Femur (tissue), 1 donor: ENCODE measurements at regions not wholly inside any gene's neighbourhood (a gene's known extent, or its start where the extent isn't known, plus 50 kb on each side); places are given as distances from the start of the nearest gene placed in this dataset.

Experiments
- DNase-seq: peaks from one replicate; pipeline ENCODE4 v3.0.0-alpha.2; 2017

DNA sequence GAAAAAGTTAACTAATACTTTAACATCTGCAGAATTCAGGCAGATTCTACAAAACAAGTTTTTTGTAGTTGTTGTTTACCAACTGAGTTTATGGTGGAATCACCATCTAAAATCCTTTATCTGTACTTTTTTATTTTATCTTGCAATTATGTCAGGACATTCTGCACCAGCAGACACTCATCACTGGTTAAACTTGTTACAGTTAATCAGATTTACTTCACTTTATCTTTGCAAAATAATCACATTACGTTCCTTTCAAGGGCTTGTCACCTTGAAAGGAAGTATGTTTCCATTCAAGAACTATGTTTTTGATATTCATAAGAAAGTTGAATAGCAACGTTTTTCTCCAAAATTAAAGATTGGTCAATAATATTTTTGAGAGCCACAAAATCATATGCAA is 796.6 kb upstream of the ROBO1 start:
- no peak for DNase-seq

DNA sequence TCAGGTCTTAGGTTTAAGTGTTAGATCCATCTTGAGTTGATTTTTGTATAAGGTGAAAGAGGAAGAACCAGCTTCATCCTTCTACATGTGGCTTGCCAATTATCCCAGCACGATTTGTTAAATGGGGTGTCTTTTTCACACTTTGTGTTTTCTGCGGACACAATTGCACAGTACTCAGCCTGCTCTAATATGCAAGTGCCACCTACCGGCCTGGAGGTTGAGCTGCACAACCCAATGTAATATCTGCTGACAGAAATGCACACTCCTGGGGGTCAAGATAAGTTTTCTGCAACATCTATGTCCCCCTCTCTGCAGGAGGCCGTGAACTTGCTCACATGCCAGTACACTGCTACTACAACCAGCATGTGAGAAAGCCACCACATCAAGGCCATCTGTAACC is 791.9 kb upstream of the ROBO1 start:
- no peak for DNase-seq

DNA sequence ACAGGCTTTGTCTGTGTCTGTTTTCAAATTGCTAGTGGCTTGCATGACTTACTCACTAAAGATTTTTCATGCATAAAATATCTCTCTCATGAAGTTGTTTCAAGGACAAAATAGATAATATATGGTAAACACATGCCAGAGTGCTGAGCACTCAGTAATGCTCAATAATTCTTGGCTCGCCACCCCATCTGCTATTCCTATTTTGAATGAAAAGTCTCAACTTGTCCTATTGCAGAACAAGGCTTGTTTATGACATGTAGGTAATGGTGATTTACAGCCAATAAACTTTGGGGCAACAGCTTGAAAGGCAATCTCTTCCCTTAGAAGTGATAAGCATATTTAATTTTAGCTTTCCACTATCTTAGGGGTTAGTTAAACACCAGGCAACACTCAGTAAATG is 789.0 kb upstream of the ROBO1 start:
- no peak for DNase-seq

DNA sequence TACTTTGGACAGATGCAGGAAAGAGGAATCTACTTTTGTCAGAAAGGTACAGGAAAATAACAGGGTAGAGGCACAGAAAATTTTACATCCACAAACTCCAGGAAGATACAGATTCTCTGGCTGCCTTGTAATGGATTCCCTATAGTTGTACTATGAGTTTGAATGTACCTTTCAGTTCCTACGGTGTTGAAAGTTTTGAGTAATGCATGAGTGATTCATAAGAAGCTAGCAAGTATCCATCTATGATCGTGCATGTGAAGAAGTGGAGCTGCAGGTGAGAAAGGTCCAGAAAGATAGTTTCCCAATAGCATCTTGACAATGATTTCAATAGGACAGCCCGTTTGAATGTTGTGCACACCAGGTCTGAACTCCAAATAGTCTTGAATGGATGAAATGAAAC is 786.5 kb upstream of the ROBO1 start:
- no peak for DNase-seq

DNA sequence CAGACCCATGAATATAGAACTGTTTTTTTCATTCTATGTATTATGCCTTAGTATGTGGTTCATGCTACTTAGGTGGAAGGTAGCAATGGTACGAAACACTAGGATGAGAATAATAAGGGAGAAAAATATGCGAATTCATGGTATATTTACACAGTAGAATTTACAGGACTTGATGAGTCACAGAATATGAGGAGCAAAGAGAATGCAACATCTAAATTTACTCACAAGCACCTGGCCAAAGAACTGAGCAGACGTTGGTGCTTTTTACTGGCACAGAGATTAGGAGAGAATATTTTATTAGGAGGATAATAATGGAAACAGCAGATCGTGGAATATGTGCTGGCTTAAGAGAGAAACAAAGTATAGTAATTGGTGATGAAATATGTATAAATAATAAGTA is 785.4 kb upstream of the ROBO1 start:
- no peak for DNase-seq

DNA sequence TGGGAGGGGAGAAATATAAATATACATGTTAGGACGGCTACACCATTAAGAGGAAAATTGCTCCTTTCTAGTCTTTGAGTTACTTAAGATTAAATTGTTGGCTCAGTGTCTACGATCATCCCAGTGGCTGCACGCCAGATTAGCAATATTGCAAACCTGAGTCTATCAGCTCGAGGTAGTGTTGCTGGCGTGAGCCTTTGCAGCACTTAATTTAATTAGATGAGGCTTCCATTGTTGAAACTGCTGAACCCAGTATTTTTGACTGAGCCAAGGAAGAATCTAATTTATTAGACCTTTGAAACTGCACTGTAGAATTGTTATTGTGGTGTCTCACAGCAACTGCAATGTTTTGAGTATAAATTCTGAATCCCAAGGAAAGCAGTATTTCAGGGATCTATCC is 782.4 kb upstream of the ROBO1 start:
- DNase-seq, result peak; percentile 23

DNA sequence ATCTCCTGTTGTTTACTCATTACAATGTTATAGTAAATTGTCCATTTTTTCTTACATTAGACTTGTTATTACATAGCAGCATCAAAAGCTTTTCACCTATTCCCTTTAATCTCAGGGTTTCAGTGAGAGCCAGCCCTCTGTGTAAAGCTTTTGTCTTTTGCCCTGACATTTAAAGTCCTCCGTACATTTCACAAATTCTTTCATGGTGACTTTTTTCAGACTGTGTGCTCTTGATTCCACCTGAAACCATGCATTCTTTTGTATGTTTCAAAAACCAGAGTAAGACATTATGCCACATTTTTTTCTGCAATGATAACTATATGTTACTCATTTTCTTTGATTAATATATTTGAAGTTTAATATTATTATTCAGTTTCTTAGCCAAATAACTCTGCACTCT is 781.4 kb upstream of the ROBO1 start:
- DNase-seq, result no peak

DNA sequence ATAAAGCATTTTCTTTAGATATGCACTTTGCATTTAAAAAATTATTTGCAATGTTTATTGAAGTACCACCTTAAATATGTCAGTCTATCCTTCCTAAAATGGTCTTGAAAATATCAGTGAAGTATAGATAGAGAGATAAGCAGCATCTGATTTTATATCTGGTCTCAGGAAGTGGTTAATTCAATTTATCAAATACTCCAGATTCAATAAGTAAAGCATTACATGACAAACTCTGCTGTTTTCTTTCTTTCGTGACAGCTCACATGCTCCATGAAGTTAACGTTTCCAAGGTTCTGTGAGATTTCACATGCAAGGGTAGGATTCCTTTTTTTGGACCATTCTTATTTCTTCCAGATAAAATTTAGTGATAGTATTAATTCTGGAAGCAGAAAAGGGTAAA is 775.4 kb upstream of the ROBO1 start:
- no peak for DNase-seq

DNA sequence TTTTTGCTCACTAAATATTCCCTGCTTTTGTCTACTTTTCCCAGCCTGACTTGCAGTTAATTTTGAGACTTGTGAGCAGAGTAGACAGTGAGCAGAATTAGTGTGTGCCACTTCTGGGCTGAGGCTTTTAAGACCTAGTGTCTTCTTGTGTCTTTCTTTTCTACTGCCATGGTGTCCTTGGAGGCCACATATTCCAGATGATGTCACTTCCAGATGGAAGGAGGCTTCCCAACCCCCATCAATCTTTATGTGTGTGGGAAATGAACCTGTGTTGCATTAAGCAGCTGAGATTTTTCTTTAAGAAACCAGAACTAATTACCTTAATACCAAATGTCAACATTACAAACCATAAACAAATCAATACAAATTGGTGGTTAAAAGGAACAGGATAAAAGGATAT is 774.7 kb upstream of the ROBO1 start:
- no peak for DNase-seq

DNA sequence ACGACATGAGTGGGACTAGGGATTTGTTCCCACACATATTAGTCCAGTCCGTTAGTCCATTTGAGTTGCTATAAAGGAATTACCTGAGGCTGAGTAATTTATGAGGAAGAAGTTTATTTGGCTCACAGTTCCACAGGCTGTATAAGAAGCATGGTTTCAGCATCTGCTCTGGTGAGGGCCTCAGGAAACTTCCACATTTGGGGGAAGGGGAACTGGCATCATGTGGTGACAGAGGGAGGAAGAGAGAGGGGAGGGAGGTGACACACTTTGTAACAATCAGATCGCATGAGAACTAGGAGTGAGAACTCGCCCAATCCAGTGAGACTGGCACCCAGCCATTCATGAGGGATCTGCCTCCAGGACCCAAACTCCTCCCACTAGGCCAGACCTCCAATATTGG is 769.9 kb upstream of the ROBO1 start:
- no peak for DNase-seq

DNA sequence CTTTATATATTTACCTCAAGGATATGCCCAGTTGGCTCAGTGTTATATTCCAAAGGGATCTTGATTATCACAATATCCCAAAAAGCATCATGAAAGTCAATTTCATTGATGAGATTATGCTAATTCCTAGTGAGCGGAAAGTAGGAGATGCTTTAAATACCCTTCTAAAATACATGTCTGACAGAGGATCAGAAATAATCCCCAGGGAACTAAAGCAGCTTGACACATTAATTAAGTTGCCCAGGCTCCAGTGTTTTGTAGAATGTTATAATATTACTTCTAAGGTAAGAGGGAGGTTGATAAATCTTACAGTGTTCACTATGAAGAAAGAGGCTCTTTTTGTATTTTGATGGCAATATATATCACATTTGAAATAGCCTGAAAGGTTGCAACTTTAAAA is 767.5 kb upstream of the ROBO1 start:
- no peak for DNase-seq

DNA sequence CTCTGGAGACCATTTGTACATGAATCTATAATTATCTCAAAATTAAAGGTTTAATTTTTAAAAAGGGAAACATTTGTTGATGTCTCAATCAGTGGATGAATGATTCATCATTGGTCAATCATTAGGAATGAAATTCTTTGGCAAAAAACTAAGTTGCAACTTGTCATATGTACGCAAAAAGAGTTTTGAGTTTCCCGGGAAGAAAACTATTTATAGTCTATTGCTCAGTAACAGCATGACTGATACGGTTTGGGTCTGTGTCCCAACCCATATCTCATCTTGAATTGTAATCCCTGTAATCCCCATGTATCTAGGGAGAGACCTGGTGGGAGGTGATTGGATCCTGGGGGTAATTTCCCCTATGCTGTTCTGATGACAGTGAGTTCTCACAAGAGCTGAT is 765.8 kb upstream of the ROBO1 start:
- DNase-seq, result no peak

DNA sequence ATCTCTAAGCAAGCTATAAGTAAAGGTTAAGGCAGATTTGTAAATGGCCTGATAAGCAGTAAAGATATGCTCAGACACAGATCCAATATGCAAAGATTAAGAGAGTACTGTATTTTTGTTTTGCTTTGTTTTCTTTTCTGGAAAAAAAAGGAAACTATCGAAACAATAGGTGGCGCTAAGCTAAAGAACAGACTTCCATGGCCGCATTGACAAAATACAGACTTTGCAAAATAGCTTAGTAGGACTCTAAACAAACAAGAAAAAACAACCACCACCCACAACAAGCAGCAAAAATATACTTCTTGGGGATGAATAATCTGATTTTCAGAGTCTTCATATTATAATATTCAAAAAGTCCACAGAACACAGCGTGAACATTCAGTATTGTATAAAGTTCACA is 758.4 kb upstream of the ROBO1 start:
- DNase-seq, result no peak

DNA sequence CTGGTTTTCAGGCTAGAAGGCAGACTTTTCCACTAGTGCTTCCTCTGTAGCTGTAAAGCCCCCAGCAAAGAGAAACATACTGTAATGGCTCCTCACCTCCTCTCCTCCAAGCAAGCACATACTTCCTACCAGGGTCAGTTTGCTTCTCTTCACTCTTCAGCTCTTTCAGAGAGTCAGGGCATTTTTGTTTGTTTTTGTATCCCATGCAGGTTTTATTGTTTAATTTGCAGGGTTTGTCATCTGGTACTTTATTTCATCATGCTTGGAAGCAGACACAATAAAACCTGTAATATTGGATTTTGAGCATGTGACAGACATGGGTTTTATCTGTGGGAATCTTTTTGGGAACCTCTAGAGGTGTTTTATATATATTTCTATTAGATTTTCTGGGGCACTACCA is 753.3 kb upstream of the ROBO1 start:
- no peak for DNase-seq

DNA sequence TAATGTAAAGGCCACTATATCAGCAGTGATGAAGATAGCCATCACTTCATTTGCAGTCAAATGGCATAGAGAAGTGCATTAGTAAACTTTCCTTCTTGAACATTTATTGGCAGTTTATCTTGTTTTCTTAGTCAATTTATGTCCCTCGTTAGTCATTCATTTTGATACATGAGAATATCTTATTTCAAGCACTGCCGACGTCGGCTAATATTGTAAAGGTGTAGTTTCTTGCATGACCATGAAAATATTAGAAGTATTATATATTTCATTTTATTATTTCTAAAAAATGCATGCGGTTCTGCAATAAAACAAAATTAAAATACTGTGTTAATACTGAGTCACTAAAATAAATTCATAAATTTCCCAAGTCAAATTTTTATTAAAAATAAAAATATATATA is 751.6 kb upstream of the ROBO1 start:
- no peak for DNase-seq

DNA sequence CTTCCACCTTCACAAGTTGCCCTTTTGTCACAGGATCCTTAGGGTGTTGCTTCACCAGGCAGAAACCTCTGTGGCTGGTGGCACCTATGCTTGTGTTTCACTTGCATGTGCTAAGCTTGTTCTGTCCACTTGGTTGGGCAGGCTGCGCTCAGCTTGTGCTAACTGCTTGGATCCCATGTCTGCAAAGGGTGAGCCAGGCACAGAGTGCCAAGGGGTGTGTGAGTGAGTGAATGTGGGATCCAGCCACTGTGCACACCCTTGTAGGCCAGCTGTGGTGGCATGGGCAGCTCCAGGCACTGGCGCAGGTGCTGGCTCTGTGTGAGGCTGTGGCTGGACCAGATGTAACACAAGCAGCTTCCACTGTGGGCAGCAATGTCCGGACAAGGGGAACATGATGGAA is 728.7 kb upstream of the ROBO1 start:
- DNase-seq, result no peak

DNA sequence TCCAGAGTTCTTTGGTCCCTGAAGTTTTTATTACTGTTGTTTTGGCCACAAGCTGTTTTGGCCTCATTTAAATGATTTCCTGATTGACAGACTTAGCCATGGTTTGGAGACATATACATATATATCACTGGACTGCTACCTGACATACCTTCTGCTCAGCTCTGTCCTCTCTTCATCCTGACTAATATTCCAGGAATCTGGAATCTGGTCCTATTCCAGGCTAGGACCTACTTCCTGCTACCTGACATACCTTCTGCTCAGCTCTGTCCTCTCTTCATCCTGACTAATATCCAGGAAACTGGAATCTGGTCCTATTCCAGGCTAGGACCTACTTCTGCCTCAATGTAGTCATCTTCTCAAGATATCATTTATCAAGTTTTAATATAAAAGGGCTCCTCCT is 724.4 kb upstream of the ROBO1 start:
- no peak for DNase-seq

DNA sequence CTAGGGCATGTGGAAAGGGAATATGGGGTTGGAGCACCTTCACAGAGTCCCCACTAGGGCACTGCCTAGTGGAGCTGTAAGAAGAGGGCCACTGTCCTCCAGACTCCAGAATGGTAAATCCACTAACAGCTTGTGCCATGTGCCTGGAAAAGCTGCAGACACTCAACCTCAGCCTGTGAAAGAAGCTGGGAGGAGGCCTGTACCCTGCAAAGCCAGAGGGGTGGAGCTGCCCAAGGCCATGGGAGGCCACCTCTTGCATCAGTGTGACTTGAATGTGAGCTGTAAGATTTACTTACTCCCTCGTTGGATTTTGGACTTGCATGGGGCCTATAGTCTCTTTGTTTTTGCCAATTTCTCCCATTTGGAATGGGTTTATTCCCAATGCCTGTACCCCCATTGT is 705.2 kb upstream of the ROBO1 start:
- DNase-seq, result no peak

DNA sequence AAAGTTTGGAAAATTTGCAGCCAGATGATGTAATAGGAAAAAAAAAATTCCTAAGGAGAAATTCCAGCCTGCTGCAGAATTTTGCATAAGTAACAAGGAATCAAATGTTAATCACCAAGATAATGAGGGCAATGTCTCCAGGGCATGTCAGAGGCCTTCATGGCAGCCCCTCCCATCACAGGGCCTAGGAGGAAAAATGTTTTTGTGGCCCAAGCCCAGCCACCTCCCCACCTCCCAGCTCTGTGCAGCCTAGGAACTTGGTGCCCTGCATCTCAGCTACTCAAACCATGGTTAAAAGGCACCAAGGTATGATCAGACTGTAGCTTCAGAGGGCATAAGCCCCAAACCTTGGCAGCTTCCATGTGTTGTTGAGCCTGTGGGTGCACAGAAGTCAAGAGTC is 704.7 kb upstream of the ROBO1 start:
- DNase-seq, result no peak

DNA sequence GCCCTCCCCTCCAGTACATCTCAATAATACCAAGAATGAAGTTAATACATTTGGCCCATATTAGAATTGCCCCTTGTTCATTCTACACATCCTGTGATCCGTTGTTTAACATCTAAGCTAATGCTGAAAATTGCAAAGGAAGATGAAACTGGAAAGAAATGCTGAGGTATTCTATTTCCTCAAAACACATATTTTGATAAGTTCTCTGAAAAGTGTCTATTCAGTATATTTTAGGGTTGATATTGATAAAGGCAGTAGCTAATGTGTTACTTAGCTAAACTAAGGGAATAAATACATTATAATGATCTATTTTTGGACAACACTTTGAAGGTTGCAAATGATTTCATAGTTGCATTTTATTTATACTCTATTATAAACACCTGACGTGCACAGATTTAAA is 702.6 kb upstream of the ROBO1 start:
- DNase-seq, result no peak

DNA sequence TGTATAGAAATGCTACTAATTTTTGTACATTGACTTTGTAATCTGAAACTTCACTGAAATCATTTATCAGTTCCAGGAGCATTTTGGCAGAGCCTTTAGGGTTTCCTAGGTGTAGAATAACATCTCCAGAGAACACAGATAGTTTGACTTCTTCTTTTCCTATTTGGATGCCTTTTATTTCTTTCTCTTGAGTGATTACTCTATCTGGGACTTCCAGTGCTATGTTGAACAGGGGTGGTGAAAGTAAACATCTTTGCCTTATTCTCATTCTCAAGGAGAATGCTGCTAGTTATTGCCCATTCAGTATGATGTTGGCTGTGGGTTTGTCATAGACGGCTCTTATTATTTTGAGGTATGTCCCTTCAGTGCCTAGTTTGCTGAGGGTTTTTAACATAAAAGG is 697.9 kb upstream of the ROBO1 start:
- DNase-seq, result no peak

DNA sequence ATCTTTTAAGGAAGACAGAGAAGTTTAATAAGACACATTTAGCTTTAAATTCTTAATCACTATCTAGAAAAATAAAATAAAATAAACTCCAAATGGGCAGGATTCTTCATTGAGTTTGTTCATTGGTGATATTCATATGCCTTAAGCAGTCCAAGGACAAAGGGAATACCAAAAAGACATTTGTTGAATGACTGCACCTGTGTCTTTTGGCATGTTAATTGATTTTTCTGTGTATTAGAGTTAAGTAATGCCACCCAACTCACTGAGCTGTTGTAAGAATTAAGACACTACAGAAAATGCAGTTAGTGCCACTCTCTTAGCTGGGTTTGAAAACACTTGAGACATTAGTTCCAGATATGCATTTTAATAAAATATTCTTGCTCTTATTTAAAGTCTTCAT is 683.6 kb upstream of the ROBO1 start:
- no peak for DNase-seq

DNA sequence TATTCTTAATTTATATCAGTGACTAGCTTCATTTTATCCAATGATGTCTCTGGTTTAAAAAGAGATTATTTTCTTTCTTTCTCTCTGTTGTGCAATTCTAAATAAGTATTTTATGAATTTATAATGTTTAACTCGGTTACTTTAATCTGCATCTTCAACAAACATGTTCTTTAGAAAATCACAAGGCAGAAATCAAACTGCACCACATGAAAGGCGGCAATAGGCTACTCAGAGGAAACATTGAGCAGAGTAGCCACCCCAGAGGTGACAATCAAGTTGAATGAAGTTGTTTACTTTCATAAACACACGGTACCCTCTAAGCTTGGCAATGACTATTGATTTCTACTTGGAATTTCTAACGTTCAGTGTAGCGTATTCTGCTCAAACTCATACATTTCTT is 677.8 kb upstream of the ROBO1 start:
- no peak for DNase-seq

DNA sequence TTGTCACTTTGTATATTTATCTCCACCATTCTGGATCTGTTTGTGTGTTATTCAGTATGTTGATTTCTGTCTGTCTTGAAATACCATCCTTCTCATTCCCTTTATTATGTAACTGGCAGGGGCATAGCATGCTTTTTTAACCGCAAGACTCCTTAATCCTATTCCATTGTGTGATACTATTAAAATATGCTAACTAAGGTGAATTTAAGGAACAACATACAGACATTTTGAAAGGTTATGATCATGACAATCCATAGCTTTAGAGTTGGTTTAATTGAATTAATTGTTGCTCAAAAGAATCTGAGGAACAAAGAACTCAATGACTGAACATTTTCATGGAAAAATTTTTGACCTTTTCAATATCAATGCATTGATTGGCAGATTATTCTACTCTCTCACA is 677.3 kb upstream of the ROBO1 start:
- DNase-seq, result no peak

DNA sequence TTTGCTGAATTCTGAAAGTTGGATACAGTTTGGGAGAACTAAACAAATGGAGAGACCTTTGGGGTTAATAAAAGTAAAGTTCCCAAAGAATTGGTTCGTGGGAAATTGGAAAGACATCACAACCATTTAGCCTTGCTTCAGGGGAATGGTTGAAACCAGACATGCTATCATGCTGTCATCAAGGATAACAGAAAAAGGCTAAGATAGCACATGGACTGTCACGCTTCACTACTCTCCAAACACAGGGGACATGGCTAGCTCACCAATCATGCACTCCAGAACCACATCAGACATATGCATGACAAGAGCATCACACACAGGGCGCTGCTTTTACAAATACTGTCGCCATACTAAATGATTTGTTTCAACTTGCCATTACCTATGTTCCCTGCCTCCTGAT is 671.7 kb upstream of the ROBO1 start:
- DNase-seq, result no peak

DNA sequence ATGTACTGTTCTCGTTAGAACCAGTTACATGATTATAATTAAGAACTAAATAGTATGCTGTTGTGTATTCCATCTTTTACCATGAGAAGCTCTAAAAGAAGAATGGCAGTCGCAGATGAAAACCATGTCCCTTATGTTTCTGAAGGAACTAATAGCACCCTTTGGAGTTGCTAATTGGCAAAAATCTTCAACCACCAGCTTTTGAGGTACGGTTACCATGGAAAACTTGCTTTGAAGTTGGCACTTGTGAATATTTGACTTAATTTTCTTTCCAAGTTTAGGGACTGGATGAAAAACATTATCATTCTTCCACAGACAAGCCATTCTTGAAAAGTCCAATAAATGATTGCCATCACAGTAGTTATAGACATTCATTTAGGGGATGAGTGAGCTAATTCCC is 666.6 kb upstream of the ROBO1 start:
- no peak for DNase-seq

DNA sequence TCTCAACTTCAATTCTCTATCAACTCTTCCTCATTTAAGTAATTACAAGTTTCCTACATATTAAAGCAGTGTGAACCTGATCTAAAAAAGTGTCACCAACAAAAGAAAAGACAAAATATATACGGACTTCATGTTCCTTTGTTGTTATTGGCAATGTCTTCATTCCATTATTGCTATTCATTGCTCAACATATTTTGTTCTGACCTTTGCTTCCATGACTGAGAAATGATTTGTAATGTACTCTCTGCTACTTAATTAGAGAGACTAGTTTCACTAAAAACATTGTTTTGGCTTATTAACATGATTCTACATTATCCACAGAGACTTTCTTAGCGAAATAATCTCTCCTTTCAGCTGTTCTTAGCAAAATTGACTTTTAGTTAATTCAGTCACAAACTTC is 657.2 kb upstream of the ROBO1 start:
- DNase-seq, result no peak
